ENCODE measurements at regions not wholly inside any gene's neighbourhood (a gene's known extent, or its start where the extent isn't known, plus 50 kb on each side); places are given as distances from the start of the nearest gene placed in this dataset.

DNA sequence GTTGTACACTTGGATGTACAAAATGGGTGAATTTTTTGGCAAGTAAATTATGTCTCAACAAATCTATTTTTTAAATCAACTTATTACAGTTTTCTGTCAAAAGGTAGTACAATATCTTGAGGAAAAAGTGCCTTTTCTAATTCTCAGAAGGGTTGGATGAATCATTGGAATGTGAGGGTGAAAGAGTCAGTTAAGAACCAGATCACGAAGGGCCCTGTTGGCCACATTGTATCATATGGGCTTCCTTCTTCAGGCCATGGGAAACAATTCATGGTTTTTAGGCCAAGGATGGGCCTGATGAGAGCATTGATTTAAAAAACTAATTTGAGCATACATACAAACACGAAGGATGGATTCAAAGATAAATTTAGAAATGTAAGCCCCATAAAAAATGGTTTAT, 503.7 kb downstream of the TNS3 start:
- ChIA-PET CTCF (no interaction called here), POLR2A (ENCODE audit: unreplicated experiment) (no interaction called here)
- H3K4me3 ChIP-seq (ENCODE audit: insufficient read depth, low read depth, low read length), result no peak overlapping the region
- no peak overlapping the region for H3K27ac ChIP-seq (ENCODE audit: insufficient read depth, low read length)
- H2BK5ac ChIP-seq (ENCODE audit: low read depth, low read length, poor library complexity, severe bottlenecking), result no peak overlapping the region
- H2AK9ac ChIP-seq (replicated peaks; ENCODE audit: low read depth, low read length, poor library complexity), result no peak overlapping the region
- H3K23ac ChIP-seq (ENCODE audit: low read depth, low read length), result no peak overlapping the region
- dilution Hi-C loops (cut with HindIII; ENCODE audit: low sequenced_read_pairs, unreplicated experiment), result no loop called here
- H3K18ac ChIP-seq (ENCODE audit: low read depth, low read length), result no peak overlapping the region
- H2BK15ac ChIP-seq (ENCODE audit: low read depth, low read length), result no peak overlapping the region
- intact Hi-C loops (cut with micrococcal nuclease), result no loop called here
- H3K9me3 ChIP-seq (ENCODE audit: control insufficient read depth, insufficient read depth, low read length), result no peaks in the 10 kb centered on the region
- no peak overlapping the region for H2BK120ac ChIP-seq (ENCODE audit: low read depth, low read length)
- WGBS, 2 experiments (ENCODE audit: extremely low coverage in 2 of 2, insufficient read length in 1 of 2), result no CpG with 5 or more reads among the region's 2 CpGs
- H4K20me1 ChIP-seq (ENCODE audit: insufficient read depth, low read length), result no peaks in the 10 kb centered on the region
- no peak overlapping the region for H3K14ac ChIP-seq (replicated peaks; ENCODE audit: low read depth, low read length)
- H3K4ac ChIP-seq (ENCODE audit: low read depth, low read length), result no peak overlapping the region
- H3K79me1 ChIP-seq (ENCODE audit: low read depth in 1 of 2, low read length in 2 of 2), result no peaks in the 10 kb centered on the region
- H2BK20ac ChIP-seq (ENCODE audit: low read depth, low read length), result no peak overlapping the region
- in situ Hi-C loops (cut with MboI; ENCODE audit: low sequenced_read_pairs), result no loop called here
- H3K4me2 ChIP-seq (ENCODE audit: low read depth, low read length), result no peak overlapping the region
- H3K27me3 ChIP-seq (ENCODE audit: control insufficient read depth, insufficient read depth, low read length), result 0 out of 2 replicates have a peak, but pooled peaks cover 2% of the 10 kb centered on the region
- H4K91ac ChIP-seq (ENCODE audit: insufficient read depth, low read depth, low read length), result no peak overlapping the region
- H3K56ac ChIP-seq (ENCODE audit: extremely low read depth, insufficient read depth, low read length), result no peak overlapping the region
- DNase-seq (peak; percentile 43), ATAC-seq (ENCODE audit: low read depth) (no peak)
- no TSS peak for BruUV-seq (replicated peaks)
- H2AFZ ChIP-seq (replicated peaks; ENCODE audit: low read length, poor library complexity), result no peak overlapping the region
- no peaks in the 10 kb centered on the region for H3K36me3 ChIP-seq (ENCODE audit: control insufficient read depth, insufficient read depth, low read length)
- H3K9ac ChIP-seq (ENCODE audit: low read depth, low read length), result no peak overlapping the region
- peaks cover 3% of the 10 kb centered on the region for H3K4me1 ChIP-seq (ENCODE audit: control insufficient read depth, insufficient read depth, low read length)
- TF ChIP-seq RFX5 (IDR thresholded peaks at IDR 0.05; ENCODE audit: low read depth, low read length), result no peak
- TF ChIP-seq CHD1 (IDR thresholded peaks at IDR 0.05; ENCODE audit: low read depth, low read length), result no peak
- TF ChIP-seq, protein P1, sequence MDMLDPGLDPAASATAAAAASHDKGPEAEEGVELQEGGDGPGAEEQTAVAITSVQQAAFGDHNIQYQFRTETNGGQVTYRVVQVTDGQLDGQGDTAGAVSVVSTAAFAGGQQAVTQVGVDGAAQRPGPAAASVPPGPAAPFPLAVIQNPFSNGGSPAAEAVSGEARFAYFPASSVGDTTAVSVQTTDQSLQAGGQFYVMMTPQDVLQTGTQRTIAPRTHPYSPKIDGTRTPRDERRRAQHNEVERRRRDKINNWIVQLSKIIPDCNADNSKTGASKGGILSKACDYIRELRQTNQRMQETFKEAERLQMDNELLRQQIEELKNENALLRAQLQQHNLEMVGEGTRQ (IDR thresholded peaks at IDR 0.05; ENCODE audit: low read depth, low read length), result no peak
- TF ChIP-seq MAZ (IDR thresholded peaks at IDR 0.05; ENCODE audit: borderline replicate concordance, low read depth, low read length), result no peak
- TF ChIP-seq BHLHE40 (IDR thresholded peaks at IDR 0.05; ENCODE audit: low read depth, low read length), result no peak
- TF ChIP-seq SMC3 (IDR thresholded peaks at IDR 0.05; ENCODE audit: low read depth, low read length), result no peak
- TF ChIP-seq, protein P2, sequence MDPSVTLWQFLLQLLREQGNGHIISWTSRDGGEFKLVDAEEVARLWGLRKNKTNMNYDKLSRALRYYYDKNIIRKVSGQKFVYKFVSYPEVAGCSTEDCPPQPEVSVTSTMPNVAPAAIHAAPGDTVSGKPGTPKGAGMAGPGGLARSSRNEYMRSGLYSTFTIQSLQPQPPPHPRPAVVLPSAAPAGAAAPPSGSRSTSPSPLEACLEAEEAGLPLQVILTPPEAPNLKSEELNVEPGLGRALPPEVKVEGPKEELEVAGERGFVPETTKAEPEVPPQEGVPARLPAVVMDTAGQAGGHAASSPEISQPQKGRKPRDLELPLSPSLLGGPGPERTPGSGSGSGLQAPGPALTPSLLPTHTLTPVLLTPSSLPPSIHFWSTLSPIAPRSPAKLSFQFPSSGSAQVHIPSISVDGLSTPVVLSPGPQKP (IDR thresholded peaks at IDR 0.05; ENCODE audit: borderline replicate concordance, low read depth, low read length), result no peak
- TF ChIP-seq FOS (IDR thresholded peaks at IDR 0.05; ENCODE audit: low read depth, low read length), result no peak
- no peak for TF ChIP-seq RAD21 (IDR thresholded peaks at IDR 0.05; ENCODE audit: low read length)
- TF ChIP-seq MXI1 (IDR thresholded peaks at IDR 0.05; ENCODE audit: borderline replicate concordance, low read depth, low read length), result no peak
- no peak for TF ChIP-seq NFE2L2 (IDR thresholded peaks at IDR 0.05; ENCODE audit: low read depth, low read length)
- TF ChIP-seq POLR2A (IDR thresholded peaks at IDR 0.05; ENCODE audit: low read depth, low read length), result no peak
- TF ChIP-seq, protein P3, sequence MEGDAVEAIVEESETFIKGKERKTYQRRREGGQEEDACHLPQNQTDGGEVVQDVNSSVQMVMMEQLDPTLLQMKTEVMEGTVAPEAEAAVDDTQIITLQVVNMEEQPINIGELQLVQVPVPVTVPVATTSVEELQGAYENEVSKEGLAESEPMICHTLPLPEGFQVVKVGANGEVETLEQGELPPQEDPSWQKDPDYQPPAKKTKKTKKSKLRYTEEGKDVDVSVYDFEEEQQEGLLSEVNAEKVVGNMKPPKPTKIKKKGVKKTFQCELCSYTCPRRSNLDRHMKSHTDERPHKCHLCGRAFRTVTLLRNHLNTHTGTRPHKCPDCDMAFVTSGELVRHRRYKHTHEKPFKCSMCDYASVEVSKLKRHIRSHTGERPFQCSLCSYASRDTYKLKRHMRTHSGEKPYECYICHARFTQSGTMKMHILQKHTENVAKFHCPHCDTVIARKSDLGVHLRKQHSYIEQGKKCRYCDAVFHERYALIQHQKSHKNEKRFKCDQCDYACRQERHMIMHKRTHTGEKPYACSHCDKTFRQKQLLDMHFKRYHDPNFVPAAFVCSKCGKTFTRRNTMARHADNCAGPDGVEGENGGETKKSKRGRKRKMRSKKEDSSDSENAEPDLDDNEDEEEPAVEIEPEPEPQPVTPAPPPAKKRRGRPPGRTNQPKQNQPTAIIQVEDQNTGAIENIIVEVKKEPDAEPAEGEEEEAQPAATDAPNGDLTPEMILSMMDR (conservative IDR thresholded peaks at IDR 0.05; ENCODE audit: low read depth, low read length), result no peak
- no peak for TF ChIP-seq RCOR1 (IDR thresholded peaks at IDR 0.05; ENCODE audit: insufficient replicate concordance, low read length)
- no peak; the same call in 1 of the 2 replicates for TF ChIP-seq CEBPB (IDR thresholded peaks at IDR 0.05; ENCODE audit: low read depth, low read length)
- no peak overlapping the region for H4K5ac ChIP-seq (ENCODE audit: low read depth, low read length)
- H3K9me1 ChIP-seq (ENCODE audit: insufficient read depth, low read length), result peaks cover 4% of the 10 kb centered on the region; the same call in 1 of the 2 replicates
- no peak overlapping the region for H4K8ac ChIP-seq (ENCODE audit: low read depth in 2 of 2, low read length in 2 of 2)
- no peak overlapping the region for H2AK5ac ChIP-seq (ENCODE audit: low read depth, low read length)

All from IMR-90 (cell line).